Gastroesophageal sphincter (tissue), 3 donors: ENCODE measurements at regions not wholly inside any gene's neighbourhood (a gene's known extent, or its start where the extent isn't known, plus 50 kb on each side); places are given as distances from the start of the nearest gene placed in this dataset.

Experiments used
- CTCF ChIP-seq, 4 experiments: fragments of 200-600 bp in 2 of 4; fragments of 450-650 bp in 2 of 4; sonication (generic) in 1 of 4; IDR thresholded peaks; one replicate each; pipeline ENCODE4 v1.5.1; 2017 to 2019; ENCODE audit warnings: antibody characterized with exemption in 4 of 4, mild to moderate bottlenecking in 2 of 4, moderate library complexity in 2 of 4
- EP300 ChIP-seq: sonication (generic); formaldehyde crosslinking; IDR thresholded peaks from one replicate; pipeline ENCODE4 v1.6.1; 2017; ENCODE audit warnings: antibody characterized with exemption, mild to moderate bottlenecking
- POLR2A ChIP-seq, 2 donors: fragments of 450-650 bp; IDR thresholded peaks; one replicate each; pipeline ENCODE4 v1.6.1; 2017; ENCODE audit warnings: antibody characterized with exemption in 2 of 2, mild to moderate bottlenecking in 2 of 2, moderate library complexity in 1 of 2
- POLR2AphosphoS5 ChIP-seq: sonication (generic); formaldehyde crosslinking; IDR thresholded peaks from one replicate; pipeline ENCODE4 v1.6.1; 2017; ENCODE audit warnings: antibody characterized with exemption

- TF ChIP-seq CTCF (IDR thresholded peaks at IDR 0.05) = no peak
- no peak for TF ChIP-seq POLR2AphosphoS5
- no peak for TF ChIP-seq POLR2A (IDR thresholded peaks at IDR 0.05)
- no peak for TF ChIP-seq EP300
Observed at GRCh38 chr20:53707371-53708055, 113.9 kb upstream of the ZNF217 start.
